ENCODE measurements at regions not wholly inside any gene's neighbourhood (a gene's known extent, or its start where the extent isn't known, plus 50 kb on each side); places are given as distances from the start of the nearest gene placed in this dataset.

DNA sequence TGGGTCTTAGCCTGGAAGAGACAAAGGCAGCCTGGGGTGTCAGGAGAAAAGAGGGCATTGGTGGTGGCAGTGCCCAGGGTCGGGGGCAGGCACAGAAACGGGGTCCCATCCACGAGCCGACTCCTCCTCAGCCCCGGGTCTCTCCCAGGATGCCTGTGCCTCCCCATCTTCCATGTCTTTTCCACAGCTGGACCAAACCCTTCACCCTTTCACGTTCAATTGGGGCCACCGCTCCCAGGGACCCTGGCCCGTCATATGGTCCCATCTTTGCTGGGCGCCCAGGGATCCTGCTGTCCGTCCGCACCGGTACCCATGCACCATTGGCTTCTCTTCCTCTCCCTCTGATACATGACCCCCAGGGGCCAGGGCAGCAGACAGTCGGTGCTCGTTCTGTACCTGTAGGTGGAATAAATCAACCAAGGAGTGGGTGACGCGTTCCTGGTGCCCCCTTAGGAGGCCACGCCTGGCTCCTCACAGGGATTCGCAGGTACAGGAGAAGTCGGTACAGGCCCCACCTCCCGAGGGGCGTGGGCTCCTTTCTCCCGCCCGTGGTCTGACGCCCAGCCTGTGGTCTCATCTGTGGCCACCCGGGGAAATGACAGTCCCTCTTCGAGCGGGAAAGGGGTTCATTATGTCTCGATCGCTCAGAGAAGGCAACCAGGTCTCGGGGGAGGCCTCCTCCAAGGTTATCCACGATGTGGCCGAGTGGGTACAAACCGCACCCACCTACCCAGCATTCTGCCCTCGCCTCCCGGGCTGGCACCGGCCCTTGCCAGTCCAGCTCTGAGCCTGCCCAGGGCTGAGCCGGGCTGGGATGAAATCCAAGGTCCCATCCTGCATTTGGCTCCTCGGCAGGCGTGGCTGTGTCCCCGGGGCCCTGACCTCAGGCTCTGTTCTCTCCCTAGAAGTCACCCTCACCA, 1493.6 kb downstream of the BRD1 start:
- no peak for DNase-seq

DNA sequence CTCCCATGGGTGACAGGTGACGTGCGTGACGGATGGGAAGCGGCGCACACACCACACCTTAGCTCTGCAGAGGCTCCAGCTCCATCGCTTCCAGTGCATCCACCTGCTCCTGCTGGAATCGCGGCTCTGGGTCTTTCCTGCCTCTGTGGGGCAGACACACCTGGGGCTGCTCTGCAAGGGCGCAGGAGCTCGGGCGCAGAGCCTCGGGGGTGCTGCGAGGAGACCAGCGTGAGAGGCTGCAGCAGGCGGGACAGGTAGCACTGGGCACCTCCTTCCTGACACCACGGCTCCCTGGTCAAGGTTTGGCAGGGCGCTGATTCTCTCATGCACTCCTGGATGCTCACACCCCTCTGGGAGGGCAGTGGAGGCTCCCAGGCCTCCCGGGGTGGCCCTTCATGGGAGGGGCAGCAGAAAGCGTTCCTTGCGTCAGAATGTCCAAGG, 1494.3 kb downstream of the BRD1 start:
- no peak for DNase-seq

DNA sequence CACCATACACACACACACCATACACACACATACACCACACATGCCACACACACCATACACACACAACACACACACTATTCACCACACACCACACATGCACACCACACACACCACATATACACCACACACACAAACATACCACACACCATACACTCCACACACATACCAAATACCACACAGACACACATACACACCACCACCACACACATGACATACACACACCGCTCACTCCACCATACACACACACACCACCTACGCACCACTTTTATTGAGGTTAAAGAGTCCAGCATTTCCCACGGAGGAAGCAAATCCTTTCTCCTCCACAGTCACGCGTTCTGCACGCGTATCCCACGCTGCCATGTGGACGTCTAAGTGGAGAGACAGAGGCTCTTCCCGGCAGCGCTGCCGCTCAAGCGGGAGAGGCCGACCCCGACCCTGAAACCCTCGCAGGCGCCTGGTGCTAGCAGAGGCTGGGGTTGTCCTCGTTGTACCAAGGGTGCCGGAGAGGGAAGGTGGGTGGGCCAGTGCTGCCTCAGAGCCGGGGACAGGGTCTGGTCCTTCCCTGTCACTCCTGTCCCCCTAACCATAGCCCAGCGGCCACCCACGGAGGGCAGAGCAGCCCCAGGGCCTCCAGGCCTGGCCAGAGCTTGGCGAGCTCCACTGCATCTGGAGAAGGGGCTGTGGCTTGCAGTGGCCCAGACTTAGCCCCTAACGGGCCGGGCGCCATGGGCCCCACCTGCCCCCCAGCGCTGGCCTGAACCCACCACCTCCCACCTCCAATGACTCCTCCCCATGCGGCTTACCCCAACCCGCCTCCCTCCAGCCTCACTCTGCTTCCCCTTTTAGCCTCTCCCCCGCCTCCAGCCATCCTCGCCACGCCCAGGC, 1495.0 kb downstream of the BRD1 start:
- DNase-seq, result no peak

DNA sequence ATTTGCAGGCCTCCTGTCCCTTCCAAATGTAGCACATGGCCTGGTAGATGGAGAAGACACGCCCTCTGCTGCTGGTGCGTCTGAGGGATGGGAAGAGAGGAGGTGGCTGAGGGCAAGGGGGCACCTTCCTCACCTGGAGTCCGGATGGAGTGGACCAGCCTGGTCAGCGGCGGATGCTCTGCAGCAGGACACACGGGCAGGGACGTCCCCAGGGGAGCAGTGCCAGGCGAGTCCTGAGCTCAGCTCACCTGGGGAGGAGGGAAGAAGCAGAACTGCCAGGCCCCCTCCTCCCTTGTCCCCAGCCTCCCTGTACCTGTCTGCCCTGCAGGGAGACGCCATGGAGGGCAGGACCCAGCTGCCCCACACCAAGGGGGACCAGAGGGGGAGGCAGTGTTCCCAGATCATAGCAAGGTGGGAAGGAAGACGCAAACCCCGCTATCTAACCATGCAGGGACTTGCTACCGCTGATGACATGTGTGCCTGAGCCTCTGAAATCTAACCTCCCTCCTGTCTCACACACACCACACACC, 1495.9 kb downstream of the BRD1 start:
- DNase-seq, result no peak

DNA sequence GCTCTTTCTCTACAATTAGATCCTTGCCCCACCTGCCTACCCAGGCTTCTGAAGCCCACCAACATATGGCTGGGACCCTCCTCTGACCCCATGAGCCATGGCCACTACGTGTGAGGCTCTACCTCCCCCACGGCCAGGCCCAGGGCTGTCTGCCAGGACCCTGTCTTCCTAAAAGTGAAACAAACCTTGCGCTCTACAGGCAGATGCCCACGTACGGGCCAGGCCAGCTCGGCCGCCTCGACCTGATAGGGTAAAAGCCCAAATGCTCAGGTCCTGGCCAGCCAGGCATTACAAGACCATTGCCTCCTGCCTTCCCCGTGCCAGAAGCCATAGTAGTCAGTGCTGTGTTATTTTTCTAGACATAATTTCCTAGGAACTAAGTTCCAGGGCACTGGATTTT, 1496.4 kb downstream of the BRD1 start:
- no peak for DNase-seq

DNA sequence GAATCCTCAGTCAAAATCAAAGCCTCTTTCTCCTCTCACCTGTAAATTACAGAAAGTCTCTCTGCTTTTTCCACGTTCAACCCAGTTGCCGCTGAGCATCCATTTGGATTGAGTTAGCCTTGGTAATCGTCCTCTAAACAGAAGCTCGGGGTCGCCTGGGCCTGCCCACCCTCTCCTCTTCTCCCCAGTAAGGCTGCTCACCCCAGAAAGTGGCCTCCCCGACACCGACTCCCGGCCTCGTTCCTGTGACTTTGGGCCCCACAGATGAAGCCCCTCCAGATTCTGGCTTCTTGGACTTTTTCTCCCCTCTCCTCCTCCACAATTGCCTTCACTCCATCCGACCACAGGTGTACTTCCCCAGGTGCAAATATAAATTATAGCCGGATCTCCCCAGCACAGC, 1500.0 kb downstream of the BRD1 start:
- no peak for DNase-seq

DNA sequence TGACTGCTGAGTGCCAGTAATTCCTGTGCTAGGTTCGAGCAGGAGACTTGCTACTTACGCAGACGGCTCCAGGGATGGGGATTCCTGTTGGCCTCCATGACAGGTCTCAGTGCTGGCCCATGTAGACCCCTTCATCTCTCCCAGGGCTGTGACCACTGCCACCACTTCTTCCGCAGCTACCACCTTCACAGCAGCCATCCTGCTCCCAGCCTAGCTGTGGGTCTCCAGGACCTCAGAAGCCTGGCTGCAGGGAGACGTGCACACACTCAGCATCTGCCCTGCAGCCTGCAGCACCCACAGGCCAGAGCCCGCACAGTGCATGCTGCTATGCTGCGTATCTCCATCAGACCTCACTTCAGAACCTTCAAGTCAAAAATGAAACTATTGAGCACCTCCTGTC, 1503.9 kb downstream of the BRD1 start:
- DNase-seq, result no peak

DNA sequence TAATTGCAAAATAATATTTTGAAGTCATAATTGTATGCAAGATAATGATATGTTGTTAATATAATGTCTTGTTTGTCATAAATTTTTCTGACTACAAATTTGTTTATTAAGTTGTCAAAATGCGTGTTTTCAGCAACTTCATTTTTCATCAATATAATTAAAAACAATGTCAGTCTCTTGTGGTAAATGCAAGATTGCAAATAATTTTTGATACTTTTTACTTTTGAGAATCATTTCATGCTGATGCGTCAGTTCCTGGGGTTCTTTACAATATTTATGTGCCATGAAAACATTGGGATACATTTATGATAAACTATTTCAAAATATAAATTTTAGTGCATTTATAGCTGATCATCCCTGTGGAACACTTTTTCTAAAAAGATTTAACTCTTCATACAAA, 1504.8 kb downstream of the BRD1 start:
- no peak for DNase-seq

DNA sequence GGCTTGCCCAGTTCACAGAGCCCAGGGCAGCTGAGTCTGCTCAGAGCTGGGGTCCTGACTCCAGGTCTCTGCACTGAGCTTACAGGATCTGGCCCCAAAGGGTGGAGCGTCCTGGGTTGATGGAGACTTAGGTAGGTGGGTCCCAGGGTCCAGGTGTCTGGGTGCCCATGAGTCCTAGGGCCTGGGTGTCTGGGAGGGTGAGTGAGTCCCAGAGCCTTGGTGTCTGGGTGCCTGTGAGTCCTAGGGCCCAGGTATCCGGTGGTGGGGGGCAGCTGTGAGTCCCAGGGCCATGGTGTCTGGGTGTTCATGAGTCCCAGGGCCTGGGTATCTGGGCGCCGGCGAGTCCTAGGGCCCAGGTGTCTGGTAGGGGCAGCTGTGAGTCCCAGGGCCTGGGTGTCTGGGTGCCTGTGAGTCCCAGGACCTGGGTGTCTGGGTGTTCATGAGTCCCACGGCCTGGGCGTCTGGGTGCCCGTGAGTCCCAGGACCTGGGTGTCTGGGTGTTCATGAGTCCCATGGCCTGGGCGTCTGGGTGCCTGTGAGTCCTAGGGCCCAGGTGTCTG, 1505.6 kb downstream of the BRD1 start:
- DNase-seq, result no peak

DNA sequence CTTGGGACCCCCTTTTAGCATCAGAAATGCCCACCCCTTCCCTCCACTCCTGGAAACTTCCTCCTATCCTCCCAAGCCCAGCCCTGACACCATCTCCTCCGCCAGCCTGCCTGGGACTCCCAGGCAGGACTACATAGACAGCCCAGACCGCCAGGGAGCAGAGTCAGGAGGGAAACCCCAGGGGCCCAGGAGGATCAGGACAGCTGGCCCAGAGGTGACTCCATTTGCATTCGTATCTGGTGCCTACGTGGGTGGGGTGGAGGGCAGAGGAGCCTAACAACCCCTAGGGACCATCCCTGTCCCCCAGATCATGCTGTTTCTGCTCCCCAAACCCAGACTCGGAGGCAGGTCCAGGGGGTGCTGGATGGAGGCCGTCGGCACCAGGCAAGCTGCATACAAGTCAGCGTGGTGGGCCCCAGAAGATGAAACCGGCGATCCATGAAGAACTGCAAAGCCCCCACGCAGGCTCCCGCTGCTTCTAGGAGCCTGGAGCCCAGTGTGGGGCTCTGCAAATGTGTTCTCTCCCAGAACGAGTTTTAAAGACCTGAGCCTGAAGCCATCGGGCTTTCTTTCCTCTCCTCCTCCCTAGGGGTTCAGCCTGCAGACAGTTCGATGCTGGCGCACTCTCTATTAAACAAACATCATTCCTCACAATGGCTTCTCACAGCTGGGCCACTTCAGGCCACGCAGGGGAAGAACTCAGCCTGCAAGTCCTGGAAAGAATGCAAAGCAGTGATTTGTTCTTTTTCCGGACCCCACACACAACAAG, 1506.8 kb downstream of the BRD1 start:
- DNase-seq, result no peak

DNA sequence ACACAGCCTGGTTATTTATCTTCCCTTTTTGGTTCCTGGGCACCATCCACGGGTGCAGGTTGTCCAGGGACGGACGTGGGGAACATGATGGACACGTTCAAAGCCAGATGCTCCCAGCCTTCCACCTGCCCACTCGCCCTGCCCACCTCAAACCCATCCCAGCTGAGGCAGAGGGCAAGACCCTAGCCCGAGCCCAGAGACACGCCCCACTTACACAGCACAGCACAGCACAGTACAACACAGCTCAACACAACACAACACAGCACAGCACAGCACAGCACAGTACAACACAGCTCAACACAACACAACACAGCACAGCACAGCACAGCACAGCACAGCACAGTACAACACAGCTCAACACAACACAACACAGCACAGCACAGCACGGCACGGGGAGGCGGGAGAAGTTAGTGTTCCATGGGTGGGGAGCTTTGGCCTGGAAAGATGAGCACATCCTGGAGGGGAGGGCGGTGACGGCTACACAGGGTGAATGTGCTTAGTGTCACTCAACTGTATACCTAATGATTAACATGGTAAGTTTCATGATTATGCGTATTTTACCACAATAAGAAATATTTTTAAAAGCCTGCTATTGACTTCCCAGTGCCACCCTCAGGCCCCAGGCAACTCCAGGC, 1507.5 kb downstream of the BRD1 start:
- DNase-seq, result no peak

DNA sequence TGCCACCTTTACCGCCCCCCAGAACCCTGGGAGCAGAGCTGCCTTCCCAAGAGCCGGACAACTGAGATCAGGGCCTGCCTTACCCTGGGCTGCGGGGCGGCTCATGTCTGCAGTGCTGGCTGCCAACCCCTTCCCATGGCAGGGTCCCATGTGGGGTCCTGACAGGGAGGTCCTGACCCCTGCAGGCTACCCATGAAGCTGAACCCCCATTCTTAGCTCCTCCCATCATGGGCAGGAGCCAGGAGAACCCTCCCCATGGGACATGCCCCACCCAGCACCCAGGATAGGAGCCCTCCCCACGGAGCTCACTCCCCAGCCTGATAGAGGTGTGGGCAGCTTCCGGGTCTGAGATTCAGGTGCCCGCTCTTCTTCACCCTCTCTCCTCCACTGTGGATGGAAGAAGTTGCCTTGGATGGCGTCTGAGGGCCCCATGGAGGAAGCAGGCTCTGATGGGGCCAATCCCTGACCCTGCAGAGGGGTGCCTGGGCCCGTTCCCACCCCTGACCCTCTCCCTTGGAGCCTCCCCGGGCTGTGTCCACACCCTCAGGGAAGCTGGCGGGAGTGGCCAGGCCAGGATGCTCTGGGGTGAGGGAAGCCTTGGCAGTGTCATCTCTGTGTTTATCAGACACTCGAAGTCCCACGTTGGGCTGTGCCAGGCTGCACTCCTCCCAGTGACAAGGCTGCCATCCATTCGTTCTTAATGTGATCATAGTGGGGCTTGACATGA, 1508.2 kb downstream of the BRD1 start:
- no peak for DNase-seq

DNA sequence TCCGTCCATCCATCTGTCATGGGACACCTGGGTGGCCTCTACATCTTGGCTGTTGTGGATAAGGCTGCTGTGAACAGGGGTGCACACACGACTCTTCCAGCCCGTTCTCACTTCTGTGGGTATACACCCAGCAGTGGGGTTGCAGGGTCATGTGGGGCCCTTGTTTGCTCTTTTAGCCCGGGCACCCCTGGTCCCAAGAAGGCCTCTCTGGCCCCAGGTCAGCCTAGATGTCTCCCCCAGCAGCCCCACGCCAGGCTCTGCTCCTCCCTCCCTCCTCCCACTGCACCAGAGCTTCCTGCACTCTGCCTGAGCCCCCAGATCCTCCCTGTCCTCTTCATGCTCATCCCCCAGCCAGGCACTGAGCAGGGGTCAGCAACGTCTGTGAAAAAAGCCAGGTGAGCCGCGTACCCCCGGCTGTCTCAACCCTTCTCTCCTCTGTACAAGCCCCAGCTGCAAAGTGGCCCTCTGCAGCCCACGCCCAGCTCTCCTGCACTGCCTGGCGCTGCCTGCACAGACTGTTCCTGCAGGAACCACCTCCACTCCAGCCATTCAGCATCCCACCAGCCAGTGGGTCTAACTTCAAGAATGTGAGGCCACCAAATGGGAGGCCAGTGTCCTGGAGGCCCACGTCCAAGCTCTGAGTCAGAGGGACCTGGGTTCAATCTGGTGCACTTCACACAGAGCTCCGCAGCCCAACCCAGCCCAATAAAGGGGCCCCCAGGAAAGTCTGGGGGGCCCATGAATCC, 1508.9 kb downstream of the BRD1 start:
- no peak for DNase-seq

DNA sequence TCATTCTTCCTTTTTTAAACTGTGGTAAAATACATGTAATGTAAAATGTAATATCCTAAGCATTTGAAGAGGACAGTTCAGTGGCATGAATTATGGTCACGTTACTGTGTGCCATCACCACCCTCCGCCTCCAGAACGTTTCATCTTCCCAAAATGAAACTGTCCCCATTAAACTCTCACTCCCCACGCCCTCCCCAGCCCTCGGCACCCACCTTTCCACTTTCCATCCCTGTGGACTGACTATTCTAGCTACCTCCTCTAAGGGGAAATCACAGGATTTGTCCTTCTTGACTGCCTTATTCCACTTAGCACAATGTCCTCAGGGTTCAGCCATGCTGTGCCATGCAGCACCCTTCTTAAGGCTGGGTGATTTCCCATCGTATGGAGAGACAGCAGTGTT, 1509.5 kb downstream of the BRD1 start:
- DNase-seq, result no peak

DNA sequence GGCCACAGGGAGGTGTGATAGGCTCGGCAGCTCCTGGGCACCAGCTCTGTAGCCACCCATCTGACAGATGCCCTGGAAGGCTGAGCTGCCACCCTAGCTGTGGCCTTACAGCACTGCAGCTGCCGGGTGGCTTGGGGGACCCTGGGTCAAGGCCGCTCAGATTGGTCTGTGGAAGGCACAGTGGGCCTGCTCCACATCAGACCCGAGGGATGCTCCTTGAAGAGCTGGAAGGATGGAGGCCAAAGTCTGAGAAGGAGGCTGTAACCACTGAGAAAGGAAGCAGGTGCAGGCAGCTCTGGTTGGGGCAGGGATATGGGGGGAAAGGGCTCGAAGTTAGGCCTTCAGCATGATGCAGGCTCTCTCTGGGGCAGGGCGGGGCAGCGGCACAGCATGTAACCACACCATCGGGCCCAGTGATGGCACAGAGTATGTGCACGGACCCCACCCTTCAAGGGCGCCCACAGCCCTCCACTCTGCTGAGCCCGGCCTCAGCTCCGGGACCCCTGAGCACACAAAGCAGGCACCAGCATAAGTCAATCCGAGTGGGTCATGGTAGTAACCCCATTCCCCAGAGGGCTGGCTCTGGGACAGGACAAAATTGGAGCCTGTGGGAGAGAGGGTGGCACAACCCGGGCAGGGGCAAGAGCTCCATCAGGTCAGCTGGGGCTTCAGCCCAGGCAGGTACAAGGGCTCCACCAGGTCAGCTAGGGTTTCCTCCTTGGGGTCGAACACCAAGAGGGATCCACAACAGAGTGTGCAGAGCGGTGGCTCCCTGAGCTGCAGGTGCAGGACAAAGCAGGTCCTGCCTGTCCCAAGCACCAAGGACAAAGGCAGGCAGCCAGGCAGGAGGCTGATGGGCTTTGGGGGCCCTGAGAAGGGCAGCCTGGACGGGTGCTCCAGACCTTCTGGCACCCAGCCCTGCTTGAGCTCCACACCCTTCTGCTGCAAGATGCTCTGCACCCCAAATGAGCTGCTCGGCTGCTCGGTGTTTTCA, 1511.1 kb downstream of the BRD1 start:
- no peak for DNase-seq

DNA sequence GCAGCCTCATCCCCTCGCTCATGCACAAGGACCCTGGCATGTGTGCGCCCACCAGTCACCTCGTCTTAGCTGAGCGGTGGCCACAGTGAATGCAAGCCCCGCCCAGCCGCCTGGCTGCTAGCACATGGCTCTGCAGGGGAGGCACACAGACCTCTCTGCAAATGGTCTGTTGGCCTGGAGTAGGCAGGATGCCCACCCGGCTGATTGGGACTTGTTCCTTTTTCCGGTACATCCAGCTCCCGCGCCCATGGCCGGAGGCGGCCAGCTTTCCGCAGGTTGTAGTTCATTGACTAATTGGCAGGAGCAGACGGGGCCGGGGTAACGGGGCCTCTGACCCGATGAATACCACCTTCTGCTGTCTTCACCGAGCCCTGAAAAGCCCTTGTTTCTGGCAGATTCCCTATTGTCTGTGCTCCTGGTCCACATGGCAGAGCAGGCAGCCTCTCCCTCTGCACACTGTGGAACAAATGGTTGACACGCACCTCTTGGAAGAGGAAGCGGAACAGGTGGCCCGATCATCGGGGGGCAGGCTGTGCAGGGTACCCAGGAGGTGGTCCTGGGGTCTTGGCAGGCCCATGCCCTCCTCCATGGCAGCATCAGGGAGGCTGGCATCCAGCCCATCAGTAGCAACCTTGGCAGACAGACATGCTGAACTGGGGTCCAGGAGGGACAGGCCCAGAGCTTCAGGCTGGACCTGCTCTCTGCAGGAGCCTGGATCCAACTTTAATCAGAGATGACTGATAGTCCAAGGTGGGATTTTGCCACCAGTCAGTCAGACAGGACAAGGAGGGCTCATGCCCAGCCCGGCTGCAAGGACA, 1512.0 kb downstream of the BRD1 start:
- DNase-seq, result no peak

DNA sequence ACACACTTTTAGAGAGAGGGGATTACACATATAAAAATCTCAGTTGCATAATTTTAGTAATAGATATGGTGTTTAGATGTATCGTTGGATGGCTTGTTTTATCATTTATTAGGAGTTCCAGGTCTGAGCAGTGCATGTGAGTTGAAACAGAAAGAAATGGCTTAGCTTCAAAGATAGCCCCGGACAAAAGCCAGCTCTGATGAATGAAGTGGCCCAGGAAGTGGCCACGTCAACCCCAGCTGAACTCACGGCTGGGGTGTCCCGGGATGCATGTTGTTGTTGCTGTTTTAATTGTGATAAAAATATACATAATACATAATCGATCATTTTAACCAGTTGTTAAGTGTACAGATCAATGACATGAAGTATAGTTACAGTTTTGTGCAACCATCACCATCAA, 1513.6 kb downstream of the BRD1 start:
- DNase-seq, result no peak

DNA sequence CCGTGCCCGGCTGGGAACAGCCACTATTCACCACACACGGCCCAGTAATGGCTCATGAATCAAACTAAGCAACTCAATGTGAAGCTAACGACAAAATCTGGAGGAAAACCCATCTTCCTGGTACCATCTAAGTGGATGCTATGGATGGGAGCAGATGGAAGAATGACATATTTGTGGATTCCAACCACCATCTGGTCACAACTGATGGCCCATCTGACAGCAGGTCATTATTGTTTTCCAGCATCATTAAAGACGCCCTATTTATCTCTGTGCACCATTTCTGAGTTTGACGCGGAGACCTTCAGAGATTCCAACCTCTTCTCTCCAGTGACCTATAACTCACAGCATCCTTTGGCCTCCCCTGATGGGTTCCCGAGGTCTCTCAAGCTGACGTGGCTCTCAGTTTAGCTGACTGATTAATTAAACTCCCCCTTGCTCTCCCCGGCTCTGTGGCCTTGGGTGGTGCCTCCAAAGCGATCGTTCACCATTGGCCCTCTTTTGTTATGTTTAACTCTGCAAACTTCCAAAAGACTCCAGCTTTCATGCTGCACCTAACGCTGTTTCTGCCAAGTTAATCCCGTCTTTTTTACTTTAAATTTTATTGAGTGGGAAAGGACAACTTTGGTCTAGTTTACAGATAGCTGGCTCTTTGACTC, 1514.4 kb downstream of the BRD1 start:
- no peak for DNase-seq

All from inflammatory macrophage treated with lipopolysaccharide for 4 hours (primary cell).